SK-N-SH treated with all-trans-retinoic acid at 6 μM for 48 hours (cell line): ENCODE measurements at regions not wholly inside any gene's neighbourhood (a gene's known extent, or its start where the extent isn't known, plus 50 kb on each side); places are given as distances from the start of the nearest gene placed in this dataset.

Source experiments
- ATAC-seq: fragments of 200-7000 bp; cut with Tn5 transposase; 3 replicates; pipeline ENCODE4 v1.9.1; 2020; ENCODE audit warnings: mild to moderate bottlenecking, moderate library complexity
- ARNTL ChIP-seq: fragments of 450-650 bp; formaldehyde crosslinking; IDR thresholded peaks from 2 replicates; pipeline ENCODE4 v1.5.0; 2020; ENCODE audit warnings: low read depth, mild to moderate bottlenecking, moderate library complexity, borderline replicate concordance
- BACH2 ChIP-seq: fragments of 250-450 bp; sonication (Bioruptor Pico); IDR thresholded peaks from 2 replicates; pipeline ENCODE4 v1.9.0; 2021; ENCODE audit warnings: mild to moderate bottlenecking, borderline replicate concordance
- CSDC2 ChIP-seq: fragments of 250-450 bp; sonication (Bioruptor Pico); IDR thresholded peaks from 2 replicates; pipeline ENCODE4 v1.5.0; 2020; ENCODE audit warnings: mild to moderate bottlenecking, moderate library complexity
- ESRRG ChIP-seq: fragments of 250-450 bp; sonication (Bioruptor Pico); IDR thresholded peaks from 2 replicates; pipeline ENCODE4 v1.6.1; 2021; ENCODE audit warnings: mild to moderate bottlenecking
- GLIS3 ChIP-seq: fragments of 250-450 bp; sonication (Bioruptor Pico); IDR thresholded peaks from 2 replicates; pipeline ENCODE4 v1.5.0; 2020; ENCODE audit warnings: mild to moderate bottlenecking, moderate library complexity
- ISL1 ChIP-seq: fragments of 250-450 bp; sonication (Bioruptor Pico); IDR thresholded peaks from 2 replicates; pipeline ENCODE4 v2.1.2; 2022; ENCODE audit warnings: mild to moderate bottlenecking, moderate library complexity
- OSR1 ChIP-seq: fragments of 250-450 bp; sonication (Bioruptor Pico); IDR thresholded peaks from 2 replicates; pipeline ENCODE4 v1.8.0; 2022; ENCODE audit warnings: moderate library complexity, mild to moderate bottlenecking, inconsistent platforms
- RARB ChIP-seq: fragments of 250-450 bp; sonication (Bioruptor Pico); IDR thresholded peaks from 2 replicates; pipeline ENCODE4 v1.8.0; 2021; ENCODE audit warnings: mild to moderate bottlenecking, moderate library complexity
- SNAI2 ChIP-seq: fragments of 250-450 bp; sonication (Bioruptor Pico); IDR thresholded peaks from 2 replicates; pipeline ENCODE4 v1.5.0; 2020; ENCODE audit warnings: mild to moderate bottlenecking, moderate library complexity
- TCF4 ChIP-seq: fragments of 250-450 bp; sonication (Bioruptor Pico); IDR thresholded peaks from 2 replicates; pipeline ENCODE4 v1.8.0; 2021; ENCODE audit warnings: mild to moderate bottlenecking, moderate library complexity, borderline replicate concordance
- TOX ChIP-seq: fragments of 250-450 bp; sonication (Bioruptor Pico); IDR thresholded peaks from 2 replicates; pipeline ENCODE4 v1.8.0; 2021; ENCODE audit warnings: mild to moderate bottlenecking, moderate library complexity, borderline replicate concordance
- ZC3H10 ChIP-seq: fragments of 250-450 bp; sonication (Bioruptor Pico); IDR thresholded peaks from 2 replicates; pipeline ENCODE4 v1.5.1; 2021; ENCODE audit warnings: mild to moderate bottlenecking, moderate library complexity
- ZFP3 ChIP-seq: fragments of 250-450 bp; sonication (Bioruptor Pico); IDR thresholded peaks from 2 replicates; pipeline ENCODE4 v1.5.0; 2020; ENCODE audit warnings: mild to moderate bottlenecking, moderate library complexity
- ZNF565 ChIP-seq: fragments of 450-650 bp; formaldehyde crosslinking; conservative IDR thresholded peaks from 2 replicates; pipeline ENCODE4 v1.5.0; 2020; ENCODE audit warnings: low read depth, mild to moderate bottlenecking, moderate library complexity
- ZNF70 ChIP-seq: fragments of 450-650 bp; formaldehyde crosslinking; IDR thresholded peaks from 2 replicates; pipeline ENCODE4 v1.5.0; 2020; ENCODE audit warnings: mild to moderate bottlenecking, moderate library complexity
- ZNF8 ChIP-seq: fragments of 450-650 bp; formaldehyde crosslinking; IDR thresholded peaks from 2 replicates; pipeline ENCODE4 v1.5.0; 2020; ENCODE audit warnings: mild to moderate bottlenecking, moderate library complexity
- TF ChIP-seq, protein P1 (sequence below): fragments of 250-450 bp; sonication (Bioruptor Pico); IDR thresholded peaks from 2 replicates; pipeline ENCODE4 v1.8.0; 2020; ENCODE audit warnings: mild to moderate bottlenecking, moderate library complexity, borderline replicate concordance
- TF ChIP-seq, protein P2 (sequence below): fragments of 250-450 bp; sonication (Bioruptor Pico); IDR thresholded peaks from 2 replicates; pipeline ENCODE4 v1.5.0; 2020; ENCODE audit warnings: mild to moderate bottlenecking, moderate library complexity
- TF ChIP-seq, protein P3 (sequence below): fragments of 250-450 bp; sonication (Bioruptor Pico); IDR thresholded peaks from 2 replicates; pipeline ENCODE4 v1.8.0; 2021; ENCODE audit warnings: low read depth, mild to moderate bottlenecking, moderate library complexity, borderline replicate concordance
- TF ChIP-seq, protein P4 (sequence below): fragments of 250-450 bp; sonication (Bioruptor Pico); IDR thresholded peaks from 2 replicates; pipeline ENCODE4 v1.5.1; 2021; ENCODE audit warnings: mild to moderate bottlenecking, moderate library complexity

DNA sequence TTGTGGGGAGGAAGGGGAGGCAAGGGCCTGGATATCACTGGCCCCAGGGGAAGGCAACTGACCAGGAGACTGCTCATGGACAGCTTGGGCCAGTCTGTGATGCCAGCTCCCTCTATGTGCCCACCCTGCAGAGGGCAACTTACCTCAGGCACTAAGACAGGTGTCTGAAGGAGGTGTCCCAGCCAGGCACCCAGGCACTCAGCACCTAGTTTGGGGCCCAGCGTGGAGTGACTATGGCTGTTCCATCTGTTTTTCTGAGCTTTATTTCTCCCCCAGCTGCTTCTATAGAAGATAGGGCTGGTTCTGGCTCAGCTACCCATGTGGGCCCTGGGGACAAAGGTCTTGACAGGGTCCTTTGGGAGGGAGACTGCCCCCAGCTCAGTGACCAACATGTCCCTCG is 150.6 kb upstream of the PCBD1 start:
- TF ChIP-seq ZFP3 (CRISPR knock-in tag) (no peak), CSDC2 (no peak), TCF4 (no peak), ZNF70 (no peak), ZNF565 (CRISPR knock-in tag) (no peak), GLIS3 (CRISPR knock-in tag) (no peak), ZC3H10 (CRISPR knock-in tag) (no peak), OSR1 (CRISPR knock-in tag) (no peak), SNAI2 (CRISPR knock-in tag) (no peak), TOX (CRISPR knock-in tag) (no peak), ISL1 (no peak), ZNF8 (no peak), ARNTL (CRISPR knock-in tag) (no peak)
- TF ChIP-seq, protein P1, sequence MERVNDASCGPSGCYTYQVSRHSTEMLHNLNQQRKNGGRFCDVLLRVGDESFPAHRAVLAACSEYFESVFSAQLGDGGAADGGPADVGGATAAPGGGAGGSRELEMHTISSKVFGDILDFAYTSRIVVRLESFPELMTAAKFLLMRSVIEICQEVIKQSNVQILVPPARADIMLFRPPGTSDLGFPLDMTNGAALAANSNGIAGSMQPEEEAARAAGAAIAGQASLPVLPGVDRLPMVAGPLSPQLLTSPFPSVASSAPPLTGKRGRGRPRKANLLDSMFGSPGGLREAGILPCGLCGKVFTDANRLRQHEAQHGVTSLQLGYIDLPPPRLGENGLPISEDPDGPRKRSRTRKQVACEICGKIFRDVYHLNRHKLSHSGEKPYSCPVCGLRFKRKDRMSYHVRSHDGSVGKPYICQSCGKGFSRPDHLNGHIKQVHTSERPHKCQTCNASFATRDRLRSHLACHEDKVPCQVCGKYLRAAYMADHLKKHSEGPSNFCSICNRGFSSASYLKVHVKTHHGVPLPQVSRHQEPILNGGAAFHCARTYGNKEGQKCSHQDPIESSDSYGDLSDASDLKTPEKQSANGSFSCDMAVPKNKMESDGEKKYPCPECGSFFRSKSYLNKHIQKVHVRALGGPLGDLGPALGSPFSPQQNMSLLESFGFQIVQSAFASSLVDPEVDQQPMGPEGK (CRISPR knock-in tag) = no peak
- TF ChIP-seq, protein P2, sequence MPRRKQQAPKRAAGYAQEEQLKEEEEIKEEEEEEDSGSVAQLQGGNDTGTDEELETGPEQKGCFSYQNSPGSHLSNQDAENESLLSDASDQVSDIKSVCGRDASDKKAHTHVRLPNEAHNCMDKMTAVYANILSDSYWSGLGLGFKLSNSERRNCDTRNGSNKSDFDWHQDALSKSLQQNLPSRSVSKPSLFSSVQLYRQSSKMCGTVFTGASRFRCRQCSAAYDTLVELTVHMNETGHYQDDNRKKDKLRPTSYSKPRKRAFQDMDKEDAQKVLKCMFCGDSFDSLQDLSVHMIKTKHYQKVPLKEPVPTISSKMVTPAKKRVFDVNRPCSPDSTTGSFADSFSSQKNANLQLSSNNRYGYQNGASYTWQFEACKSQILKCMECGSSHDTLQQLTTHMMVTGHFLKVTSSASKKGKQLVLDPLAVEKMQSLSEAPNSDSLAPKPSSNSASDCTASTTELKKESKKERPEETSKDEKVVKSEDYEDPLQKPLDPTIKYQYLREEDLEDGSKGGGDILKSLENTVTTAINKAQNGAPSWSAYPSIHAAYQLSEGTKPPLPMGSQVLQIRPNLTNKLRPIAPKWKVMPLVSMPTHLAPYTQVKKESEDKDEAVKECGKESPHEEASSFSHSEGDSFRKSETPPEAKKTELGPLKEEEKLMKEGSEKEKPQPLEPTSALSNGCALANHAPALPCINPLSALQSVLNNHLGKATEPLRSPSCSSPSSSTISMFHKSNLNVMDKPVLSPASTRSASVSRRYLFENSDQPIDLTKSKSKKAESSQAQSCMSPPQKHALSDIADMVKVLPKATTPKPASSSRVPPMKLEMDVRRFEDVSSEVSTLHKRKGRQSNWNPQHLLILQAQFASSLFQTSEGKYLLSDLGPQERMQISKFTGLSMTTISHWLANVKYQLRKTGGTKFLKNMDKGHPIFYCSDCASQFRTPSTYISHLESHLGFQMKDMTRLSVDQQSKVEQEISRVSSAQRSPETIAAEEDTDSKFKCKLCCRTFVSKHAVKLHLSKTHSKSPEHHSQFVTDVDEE (CRISPR knock-in tag) = no peak
- TF ChIP-seq, protein P3, sequence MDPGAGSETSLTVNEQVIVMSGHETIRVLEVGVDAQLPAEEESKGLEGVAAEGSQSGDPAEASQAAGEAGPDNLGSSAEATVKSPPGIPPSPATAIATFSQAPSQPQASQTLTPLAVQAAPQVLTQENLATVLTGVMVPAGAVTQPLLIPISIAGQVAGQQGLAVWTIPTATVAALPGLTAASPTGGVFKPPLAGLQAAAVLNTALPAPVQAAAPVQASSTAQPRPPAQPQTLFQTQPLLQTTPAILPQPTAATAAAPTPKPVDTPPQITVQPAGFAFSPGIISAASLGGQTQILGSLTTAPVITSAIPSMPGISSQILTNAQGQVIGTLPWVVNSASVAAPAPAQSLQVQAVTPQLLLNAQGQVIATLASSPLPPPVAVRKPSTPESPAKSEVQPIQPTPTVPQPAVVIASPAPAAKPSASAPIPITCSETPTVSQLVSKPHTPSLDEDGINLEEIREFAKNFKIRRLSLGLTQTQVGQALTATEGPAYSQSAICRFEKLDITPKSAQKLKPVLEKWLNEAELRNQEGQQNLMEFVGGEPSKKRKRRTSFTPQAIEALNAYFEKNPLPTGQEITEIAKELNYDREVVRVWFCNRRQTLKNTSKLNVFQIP (CRISPR knock-in tag) = no peak
- TF ChIP-seq, protein P4, sequence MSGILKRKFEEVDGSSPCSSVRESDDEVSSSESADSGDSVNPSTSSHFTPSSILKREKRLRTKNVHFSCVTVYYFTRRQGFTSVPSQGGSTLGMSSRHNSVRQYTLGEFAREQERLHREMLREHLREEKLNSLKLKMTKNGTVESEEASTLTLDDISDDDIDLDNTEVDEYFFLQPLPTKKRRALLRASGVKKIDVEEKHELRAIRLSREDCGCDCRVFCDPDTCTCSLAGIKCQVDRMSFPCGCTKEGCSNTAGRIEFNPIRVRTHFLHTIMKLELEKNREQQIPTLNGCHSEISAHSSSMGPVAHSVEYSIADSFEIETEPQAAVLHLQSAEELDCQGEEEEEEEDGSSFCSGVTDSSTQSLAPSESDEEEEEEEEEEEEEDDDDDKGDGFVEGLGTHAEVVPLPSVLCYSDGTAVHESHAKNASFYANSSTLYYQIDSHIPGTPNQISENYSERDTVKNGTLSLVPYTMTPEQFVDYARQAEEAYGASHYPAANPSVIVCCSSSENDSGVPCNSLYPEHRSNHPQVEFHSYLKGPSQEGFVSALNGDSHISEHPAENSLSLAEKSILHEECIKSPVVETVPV (CRISPR knock-in tag) = no peak
- ATAC-seq = no peak

DNA sequence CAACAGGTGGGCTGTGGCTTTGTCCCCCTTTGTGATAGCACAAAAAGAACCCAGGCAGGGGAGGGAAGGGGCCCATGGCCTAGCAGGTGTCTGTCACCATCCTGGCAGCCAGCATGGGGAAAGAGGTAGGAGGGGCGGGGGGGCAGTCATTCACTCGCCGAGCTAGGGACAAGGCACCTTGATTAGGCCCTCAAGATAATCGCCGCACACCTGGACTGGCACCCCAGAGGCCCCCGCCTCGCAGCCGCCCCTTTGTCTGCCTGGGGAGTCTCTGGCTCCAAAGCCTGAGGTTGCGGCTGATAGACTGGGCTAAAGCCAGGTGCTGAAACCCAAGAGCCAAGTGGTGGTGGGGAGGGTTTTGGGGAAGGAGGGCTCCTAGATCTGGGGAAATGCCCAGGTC is 151.2 kb upstream of the PCBD1 start:
- no peak for ATAC-seq
- TF ChIP-seq RARB (CRISPR knock-in tag) = no peak
- TF ChIP-seq, protein P2 (CRISPR knock-in tag) = no peak
- no peak for TF ChIP-seq OSR1 (CRISPR knock-in tag)
- no peak for TF ChIP-seq ISL1
- TF ChIP-seq ESRRG = no peak
- TF ChIP-seq BACH2 = no peak
- TF ChIP-seq, protein P1 (CRISPR knock-in tag) = no peak
- TF ChIP-seq, protein P4 (CRISPR knock-in tag) = no peak
- no peak for TF ChIP-seq ZNF8
